B cell (primary cell): ENCODE measurements at regions not wholly inside any gene's neighbourhood (a gene's known extent, or its start where the extent isn't known, plus 50 kb on each side); places are given as distances from the start of the nearest gene placed in this dataset.

Experiments used
- ATAC-seq: fragments of 200-7000 bp; cut with Tn5 transposase; one replicate; pipeline ENCODE4 v1.10.0; 2021; ENCODE audit warnings: low read depth, mild to moderate bottlenecking, moderate number of reproducible peaks, moderate library complexity
- CTCF ChIA-PET: fragments of 350-600 bp; sonication (Branson Sonifier 250); formaldehyde crosslinking; loops from one replicate; lab custom pipeline; 2021; ENCODE audit warnings: antibody characterized with exemption, inconsistent platforms; lab: Charles Lee
- POLR2A ChIA-PET: fragments of 350-600 bp; sonication (Branson Sonifier 250); formaldehyde crosslinking; loops from one replicate; lab custom pipeline; 2021; ENCODE audit warnings: antibody characterized with exemption; lab: Charles Lee
- DNase-seq: peaks from one replicate; pipeline ENCODE4 v3.0.0; 2013
- H2AFZ ChIP-seq: 2 replicates; pipeline ENCODE4 v1.6.1; 2012; ENCODE audit warnings: mild to moderate bottlenecking, low read depth, low read length; ENCODE audit not compliant: insufficient read depth, poor library complexity, severe bottlenecking
- H3K27ac ChIP-seq, 2 donors: 1 replicate in 1 of 2; 2 replicates in 1 of 2; pipeline ENCODE4 v1.5.1; 2012 to 2013; ENCODE audit warnings: low read length in 2 of 2, mild to moderate bottlenecking in 2 of 2, moderate library complexity in 1 of 2
- H3K27me3 ChIP-seq, 4 experiments: fragments of 200-600 bp in 1 of 4; sonication (generic) in 1 of 4; replicated peaks in 1 of 4; 1 replicate in 2 of 4; 2 replicates in 2 of 4; pipeline versions ENCODE4 v1.6.1 to v1.7.0; 2013 to 2016; ENCODE audit warnings: low read length in 3 of 4, mild to moderate bottlenecking in 2 of 4, mixed read lengths in 1 of 4, moderate library complexity in 1 of 4; ENCODE audit not compliant: insufficient read depth in 4 of 4, control insufficient read depth in 3 of 4; ENCODE audit errors: control extremely low read depth in 1 of 4
- H3K36me3 ChIP-seq, 2 experiments: replicated peaks in 1 of 2; 1 replicate in 1 of 2; 2 replicates in 1 of 2; pipeline versions ENCODE4 v1.6.1 to v1.7.1; 2013; ENCODE audit warnings: low read length in 1 of 2; ENCODE audit not compliant: insufficient read depth in 2 of 2, control insufficient read depth in 1 of 2; ENCODE audit errors: control extremely low read depth in 1 of 2, extremely low read depth in 1 of 2
- H3K4me1 ChIP-seq, 2 donors: fragments of 200-600 bp in 1 of 2; sonication (generic) in 1 of 2; 1 replicate in 1 of 2; 2 replicates in 1 of 2; pipeline versions ENCODE4 v1.5.1 to v1.6.1; 2013 to 2017; ENCODE audit warnings: low read length in 2 of 2; ENCODE audit not compliant: control insufficient read depth in 2 of 2, insufficient read depth in 2 of 2
- H3K4me2 ChIP-seq: replicated peaks from 2 replicates; pipeline ENCODE3; 2012; ENCODE audit warnings: mild to moderate bottlenecking, low read depth, low read length; ENCODE audit not compliant: poor library complexity, severe bottlenecking
- H3K4me3 ChIP-seq, 5 experiments: fragments of 200-600 bp in 1 of 5; sonication (generic) in 1 of 5; 1 replicate in 3 of 5; 2 replicates in 2 of 5; pipeline versions ENCODE4 v1.5.1 to v1.7.0; 2011 to 2016; ENCODE audit warnings: low read length in 4 of 5, mild to moderate bottlenecking in 4 of 5, low read depth in 2 of 5, control low read depth in 1 of 5, moderate library complexity in 1 of 5; ENCODE audit not compliant: insufficient read depth in 1 of 5; ENCODE audit errors: control extremely low read depth in 1 of 5, extremely low read depth in 1 of 5
- H3K79me2 ChIP-seq: fragments of 200-600 bp; sonication (generic); one replicate; pipeline ENCODE4 v1.6.0; 2016; ENCODE audit warnings: low read length; ENCODE audit not compliant: control insufficient read depth, insufficient read depth
- H3K9ac ChIP-seq: fragments of 200-600 bp; sonication (generic); 2 replicates; pipeline ENCODE4 v1.6.1; 2017; ENCODE audit warnings: mild to moderate bottlenecking, low read length, moderate library complexity
- H3K9me3 ChIP-seq, 3 donors: one replicate each; pipeline versions ENCODE4 v1.6.1 to v1.7.1; 2013; ENCODE audit warnings: low read length in 2 of 3; ENCODE audit not compliant: control insufficient read depth in 2 of 3, insufficient read depth in 1 of 3; ENCODE audit errors: control extremely low read depth in 1 of 3
- H4K20me1 ChIP-seq: 2 replicates; pipeline ENCODE4 v1.6.0; 2012; ENCODE audit warnings: mild to moderate bottlenecking, low read length; ENCODE audit not compliant: insufficient read depth, control insufficient read depth, poor library complexity, severe bottlenecking
- H3K27ac Mint-ChIP-seq: one replicate; pipeline ENCODE4 v1.8.0; 2021; ENCODE audit warnings: mixed read lengths
- H3K27me3 Mint-ChIP-seq: one replicate; pipeline ENCODE4 v1.8.0; 2021; ENCODE audit warnings: mixed read lengths
- H3K4me1 Mint-ChIP-seq: one replicate; pipeline ENCODE4 v1.8.0; 2021; ENCODE audit warnings: mixed read lengths
- H3K4me3 Mint-ChIP-seq: one replicate; pipeline ENCODE4 v1.8.0; 2021; ENCODE audit warnings: mixed read lengths
- H3K9me3 Mint-ChIP-seq: one replicate; pipeline ENCODE4 v1.8.0; 2022; ENCODE audit warnings: mixed read lengths; ENCODE audit not compliant: insufficient read depth
- EZH2 ChIP-seq: IDR thresholded peaks from 2 replicates; pipeline ENCODE4 v1.6.1; 2012; ENCODE audit warnings: borderline replicate concordance, low read depth, mild to moderate bottlenecking, moderate library complexity, low read length; ENCODE audit not compliant: insufficient read depth, poor library complexity, severe bottlenecking
- WGBS: methylation state at CpG from one replicate; pipeline ENCODE4 v1.1.5; 2013; ENCODE audit warnings: missing lambda C conversion rate; ENCODE audit not compliant: insufficient coverage; 5-methylcytosine and 5-hydroxymethylcytosine counted together
- intact Hi-C: fragments of 100-400 bp; cut with micrococcal nuclease; formaldehyde crosslinking; loops from one replicate; pipeline ENCODE4 v1.10.0; 2022
- TF ChIP-seq, protein P1 (sequence below): fragments of 200-600 bp; IDR thresholded peaks from one replicate; pipeline ENCODE4 v1.8.0; 2022; ENCODE audit warnings: antibody characterized with exemption, mild to moderate bottlenecking

DNA sequence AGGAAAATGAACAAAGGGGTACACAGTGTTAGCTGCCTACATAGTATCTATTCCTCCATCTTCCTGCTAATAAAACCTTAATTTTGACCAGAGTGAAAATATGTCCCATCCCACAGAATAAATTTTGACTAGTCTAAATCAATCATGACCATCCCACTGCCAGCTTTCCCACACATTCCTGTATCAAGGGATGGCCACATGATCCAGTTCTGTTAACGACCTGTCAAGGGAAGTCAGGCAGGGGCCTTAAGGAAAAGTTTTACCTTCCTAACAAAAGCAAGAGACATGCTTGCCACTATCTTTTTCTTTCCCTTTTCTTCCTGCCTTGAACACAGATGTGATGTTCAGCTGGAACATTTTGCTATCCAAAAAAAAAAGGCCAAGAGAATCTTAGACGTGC, 185.0 kb upstream of the CHAC2 start:
- Histone ChIP-seq H3K27me3 (no peaks in the 10 kb centered on the region), H3K9ac (no peak overlapping the region), H2AFZ (no peak overlapping the region), H3K4me2 (no peak overlapping the region), H3K79me2 (no peaks in the 10 kb centered on the region), H3K4me3 (no peak overlapping the region), H4K20me1 (no peaks in the 10 kb centered on the region), H3K27ac (no peak overlapping the region), H3K36me3 (no peaks in the 10 kb centered on the region), H3K4me1 (no peaks in the 10 kb centered on the region), H3K9me3 (no peaks in the 10 kb centered on the region)
- H3K27ac Mint-ChIP-seq, result no peak overlapping the region
- no peaks in the 10 kb centered on the region for H3K9me3 Mint-ChIP-seq
- intact Hi-C loops, result no loop called here
- DNase-seq (no peak), ATAC-seq (no peak)
- POLR2A ChIA-PET, result no interaction called here
- 83% methylated on average over 1 of the region's 2 CpGs for WGBS
- peaks cover 15% of the 10 kb centered on the region for H3K27me3 Mint-ChIP-seq
- no peak overlapping the region for H3K4me3 Mint-ChIP-seq
- CTCF ChIA-PET, result no interaction called here
- TF ChIP-seq, protein P1, sequence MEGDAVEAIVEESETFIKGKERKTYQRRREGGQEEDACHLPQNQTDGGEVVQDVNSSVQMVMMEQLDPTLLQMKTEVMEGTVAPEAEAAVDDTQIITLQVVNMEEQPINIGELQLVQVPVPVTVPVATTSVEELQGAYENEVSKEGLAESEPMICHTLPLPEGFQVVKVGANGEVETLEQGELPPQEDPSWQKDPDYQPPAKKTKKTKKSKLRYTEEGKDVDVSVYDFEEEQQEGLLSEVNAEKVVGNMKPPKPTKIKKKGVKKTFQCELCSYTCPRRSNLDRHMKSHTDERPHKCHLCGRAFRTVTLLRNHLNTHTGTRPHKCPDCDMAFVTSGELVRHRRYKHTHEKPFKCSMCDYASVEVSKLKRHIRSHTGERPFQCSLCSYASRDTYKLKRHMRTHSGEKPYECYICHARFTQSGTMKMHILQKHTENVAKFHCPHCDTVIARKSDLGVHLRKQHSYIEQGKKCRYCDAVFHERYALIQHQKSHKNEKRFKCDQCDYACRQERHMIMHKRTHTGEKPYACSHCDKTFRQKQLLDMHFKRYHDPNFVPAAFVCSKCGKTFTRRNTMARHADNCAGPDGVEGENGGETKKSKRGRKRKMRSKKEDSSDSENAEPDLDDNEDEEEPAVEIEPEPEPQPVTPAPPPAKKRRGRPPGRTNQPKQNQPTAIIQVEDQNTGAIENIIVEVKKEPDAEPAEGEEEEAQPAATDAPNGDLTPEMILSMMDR, result no peak
- TF ChIP-seq EZH2, result no peak
- H3K4me1 Mint-ChIP-seq, result no peaks in the 10 kb centered on the region

DNA sequence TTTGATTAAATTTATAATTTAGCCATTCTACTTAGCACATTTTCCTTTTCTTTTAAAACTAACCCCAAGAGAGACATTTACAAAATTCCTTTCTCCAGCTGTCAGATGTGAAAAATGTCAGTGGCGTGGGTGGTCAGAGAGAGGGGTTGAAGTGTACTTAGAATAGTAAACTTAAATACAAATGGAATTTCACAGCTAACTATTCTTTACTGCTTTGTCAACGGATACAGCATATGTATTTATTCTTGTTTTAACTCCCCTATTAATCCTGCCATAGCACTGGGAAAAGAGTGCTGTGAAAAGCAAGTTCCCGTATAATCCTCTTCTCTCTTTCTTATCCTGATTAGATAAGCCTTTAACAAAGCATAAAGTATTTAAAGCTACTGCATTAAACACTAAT, 191.4 kb upstream of the CHAC2 start:
- intact Hi-C loops, result no loop called here
- ATAC-seq, result no peak

More for the DNA sequence above, 191.4 kb upstream of the CHAC2 start:
- TF ChIP-seq, protein P1, result no peak
- TF ChIP-seq EZH2, result no peak
- Histone ChIP-seq H3K9me3 (no peaks in the 10 kb centered on the region), H3K9ac (no peak overlapping the region), H3K27ac (no peak overlapping the region), H3K27me3 (peaks cover 0 to 2% (median 0%) of the 10 kb centered on the region in 4 experiments), H3K79me2 (no peaks in the 10 kb centered on the region), H3K36me3 (no peaks in the 10 kb centered on the region), H3K4me2 (no peak overlapping the region), H2AFZ (no peak overlapping the region), H4K20me1 (no peaks in the 10 kb centered on the region), H3K4me3 (no peak overlapping the region), H3K4me1 (no peaks in the 10 kb centered on the region)
- DNase-seq, result no peak
- H3K4me3 Mint-ChIP-seq, result no peak overlapping the region
- H3K27me3 Mint-ChIP-seq, result peaks cover 21% of the 10 kb centered on the region
- no peaks in the 10 kb centered on the region for H3K4me1 Mint-ChIP-seq
- no peaks in the 10 kb centered on the region for H3K9me3 Mint-ChIP-seq
- H3K27ac Mint-ChIP-seq, result no peak overlapping the region
- WGBS, result no CpG with 5 or more reads among the region's 3 CpGs
- ChIA-PET CTCF (no interaction called here), POLR2A (no interaction called here)
